CD4-positive, alpha-beta T cell treated with Interleukin-15 for 1 hour (primary cell): ENCODE measurements at regions not wholly inside any gene's neighbourhood (a gene's known extent, or its start where the extent isn't known, plus 50 kb on each side); places are given as distances from the start of the nearest gene placed in this dataset.

Source experiments
- DNase-seq: peaks from one replicate; pipeline ENCODE4 v3.0.0-alpha.2; 2020

GRCh38 chr14:24692382-24693352 lies 58.7 kb upstream of the GZMB start:
- DNase-seq = peak; percentile 43

- no peak for DNase-seq
These were observed 56.5 kb upstream of the GZMB start for GRCh38 chr14:24690492-24690891.

GRCh38 chr14:24688030-24688658 lies 54.2 kb upstream of the GZMB start:
- no peak for DNase-seq
